Hepatic stellate cell (primary cell): ENCODE measurements at regions not wholly inside any gene's neighbourhood (a gene's known extent, or its start where the extent isn't known, plus 50 kb on each side); places are given as distances from the start of the nearest gene placed in this dataset.
"Not testable (repeated sequence)": the region's sequence is repeated elsewhere in the genome, so short reads cannot be mapped to it uniquely, and the experiment has no call there.

Source experiments
- DNase-seq: peaks from one replicate; pipeline ENCODE4 v3.0.0; 2011; ENCODE audit warnings: low spot score

- DNase-seq: no peak
These were observed 1010.8 kb upstream of the CELF4 start for GRCh38 chr18:38576349-38576748.

DNA sequence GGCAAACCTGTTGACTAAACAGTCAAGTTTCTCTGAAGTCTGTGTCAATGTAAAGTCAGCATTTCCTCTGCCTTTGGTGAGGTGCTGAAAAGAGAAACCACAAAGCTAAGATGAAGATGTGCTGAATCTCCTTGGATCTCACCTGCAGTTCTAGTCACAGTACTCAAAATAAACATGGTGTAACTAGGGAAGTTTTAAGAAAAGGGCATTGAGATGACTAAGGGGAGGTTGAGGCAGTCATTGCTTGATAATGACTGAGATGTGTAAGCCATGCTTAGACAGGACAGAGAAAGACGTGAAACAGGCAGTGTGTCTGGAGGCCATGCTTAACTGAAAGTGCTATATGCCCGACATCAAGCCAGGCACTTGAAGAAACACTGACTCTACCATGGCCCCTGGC lies 1010.0 kb upstream of the CELF4 start:
- DNase-seq: no peak

DNA sequence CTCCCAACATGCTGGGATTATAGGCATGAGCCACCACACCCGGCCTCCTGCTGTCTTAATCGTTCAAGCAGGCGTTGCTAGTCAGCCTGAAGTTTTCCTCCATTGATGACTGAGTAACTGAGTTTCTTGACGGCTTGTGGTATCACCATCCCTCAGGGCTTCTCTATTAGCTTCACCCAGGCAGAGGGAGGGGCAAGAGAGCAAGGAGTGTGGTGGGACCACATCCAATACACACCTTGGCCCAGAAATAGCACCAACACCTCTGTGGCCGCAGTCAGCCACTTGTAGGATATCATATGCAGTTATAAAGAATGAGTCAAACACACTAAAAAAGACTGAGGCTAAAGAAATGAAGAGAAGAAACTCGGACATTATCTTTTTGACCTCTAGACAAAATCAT lies 1009.4 kb upstream of the CELF4 start:
- DNase-seq: no peak

DNA sequence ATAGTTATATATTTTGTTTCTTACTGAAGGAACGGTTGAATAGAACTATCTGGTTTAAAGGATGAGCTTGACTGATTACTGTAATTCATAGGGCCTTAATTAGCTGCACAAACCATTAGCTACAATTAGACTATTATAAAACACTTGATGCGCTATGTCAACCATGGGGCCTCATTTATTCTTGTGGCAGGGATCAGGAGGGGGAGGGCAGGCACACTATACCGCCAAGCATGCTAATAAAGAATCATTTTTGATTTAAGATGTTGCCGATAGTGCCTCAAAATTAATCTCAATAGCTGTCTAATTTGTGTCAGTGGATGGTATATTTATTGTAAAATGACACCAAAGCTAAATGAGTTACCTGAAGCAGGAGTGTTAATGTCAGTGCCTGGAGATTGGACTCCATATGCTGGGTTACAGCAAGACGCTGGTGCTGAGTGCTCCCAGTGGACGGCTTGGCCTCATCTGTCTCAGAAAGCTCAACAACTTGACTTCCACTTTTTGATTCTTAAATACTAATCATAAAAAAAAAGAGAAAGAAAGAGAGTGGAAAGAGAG lies 1007.0 kb upstream of the CELF4 start:
- DNase-seq: no peak

DNA sequence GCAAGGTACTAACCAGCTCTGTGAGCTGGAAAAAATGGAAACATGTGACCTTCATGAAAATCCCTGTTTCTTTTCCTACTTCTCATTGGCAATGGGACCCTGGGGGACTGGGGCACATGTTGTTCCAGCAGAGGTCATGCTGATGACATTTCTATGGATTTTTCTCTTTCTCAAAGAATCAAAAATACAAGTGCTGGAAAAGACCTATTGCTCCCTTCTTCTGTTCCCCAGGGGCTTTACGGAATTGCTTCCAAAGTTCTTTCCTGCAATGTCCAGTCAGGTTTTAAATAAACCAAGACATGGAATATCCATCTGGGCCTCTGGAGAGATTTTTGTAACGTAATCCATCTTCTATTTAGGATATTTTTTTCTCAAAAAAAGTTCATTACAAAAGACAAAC lies 1006.1 kb upstream of the CELF4 start:
- no peak for DNase-seq

DNA sequence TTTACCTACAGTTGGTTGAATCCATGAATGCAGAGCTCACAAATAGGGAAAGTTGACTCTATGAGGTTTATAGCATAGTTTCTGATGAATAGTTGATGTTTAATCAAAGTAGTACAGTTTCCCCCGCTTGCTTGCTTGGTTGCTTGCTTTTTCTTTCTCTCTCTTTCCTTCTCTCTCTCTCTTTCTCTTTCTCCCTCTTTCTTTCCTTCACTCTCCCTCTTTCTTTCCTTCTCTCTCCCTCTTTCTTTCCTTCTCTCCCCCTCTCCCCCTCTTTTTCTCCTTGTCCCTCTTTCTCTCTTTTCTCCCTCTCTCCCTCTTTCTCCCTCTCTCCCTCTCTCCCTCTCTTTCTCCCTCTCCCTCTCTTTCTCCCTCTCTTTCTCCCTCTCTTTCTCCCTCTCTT lies 999.9 kb upstream of the CELF4 start:
- DNase-seq: no peak

DNA sequence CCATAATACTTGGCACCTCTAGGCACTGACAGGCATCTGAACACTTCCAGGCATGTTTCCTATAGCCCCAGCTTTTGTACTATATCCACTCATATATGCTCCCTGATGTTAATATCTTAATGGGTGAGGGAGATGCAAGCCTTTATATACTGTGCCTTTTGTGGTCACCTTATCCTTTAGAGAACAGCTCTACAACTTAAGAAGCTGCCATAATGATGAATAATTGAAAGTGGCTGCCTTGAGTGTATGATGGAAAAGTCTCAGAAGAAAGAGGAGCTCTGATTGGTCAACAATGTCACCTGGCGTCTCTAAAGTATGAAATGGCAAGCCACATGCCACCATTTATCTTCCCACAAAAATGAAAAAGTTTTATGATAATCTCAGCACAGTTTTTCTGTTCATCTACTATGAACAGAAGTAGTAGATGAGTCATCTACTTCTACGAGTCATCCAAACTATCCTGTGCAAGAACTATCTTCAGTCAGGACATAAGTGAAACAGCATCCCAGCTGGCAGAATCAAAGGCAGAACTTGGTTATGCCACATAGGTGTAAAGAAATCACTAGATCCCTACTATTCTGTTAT lies 997.9 kb upstream of the CELF4 start:
- no peak for DNase-seq

DNA sequence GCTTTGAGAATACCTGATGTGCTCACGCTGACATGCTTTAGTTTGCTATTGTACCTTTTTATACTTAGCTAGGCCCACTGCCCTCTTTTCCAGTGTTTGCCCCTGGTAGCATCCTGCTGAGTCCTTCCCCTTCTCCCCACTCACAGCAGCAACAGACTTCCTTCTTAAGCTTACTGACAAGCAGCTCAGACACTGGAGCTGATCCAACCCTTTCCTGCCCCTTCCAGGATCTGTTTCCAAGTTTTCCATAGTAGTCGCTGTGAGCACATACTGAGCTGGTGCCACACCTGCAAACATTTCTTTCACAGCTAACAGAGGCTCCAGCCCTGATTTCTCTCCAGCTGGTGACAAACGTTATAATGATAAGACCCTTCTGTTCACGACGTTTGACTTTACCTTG lies 991.4 kb upstream of the CELF4 start:
- no peak for DNase-seq

DNA sequence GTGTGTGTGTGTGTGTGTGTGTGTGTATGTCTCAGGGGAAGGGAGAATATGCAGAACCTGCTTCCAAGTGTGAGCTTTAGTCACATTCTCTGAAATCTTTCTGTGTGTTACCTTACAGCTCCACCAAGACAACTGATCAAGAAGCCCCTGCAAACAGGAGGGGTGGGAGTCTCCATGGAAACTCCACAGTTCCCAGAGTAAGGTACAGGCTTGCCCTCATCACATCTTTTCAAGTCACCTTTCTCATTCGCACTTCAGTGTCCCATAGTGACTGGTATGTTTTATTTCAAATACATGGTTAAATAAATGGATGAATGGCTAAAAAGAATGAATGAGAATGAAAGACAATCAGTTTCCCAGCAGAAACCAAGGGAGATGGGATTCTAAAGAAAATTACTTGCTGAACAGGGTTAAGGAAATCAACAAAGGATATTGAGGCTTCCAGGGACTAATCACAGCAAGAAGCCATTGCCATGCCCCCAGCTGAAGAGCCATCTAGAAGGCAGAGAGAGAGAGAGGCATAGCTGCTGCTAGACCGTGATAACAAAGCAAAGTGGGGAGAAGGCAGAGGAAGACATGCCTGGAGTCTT lies 987.2 kb upstream of the CELF4 start:
- no peak for DNase-seq

DNA sequence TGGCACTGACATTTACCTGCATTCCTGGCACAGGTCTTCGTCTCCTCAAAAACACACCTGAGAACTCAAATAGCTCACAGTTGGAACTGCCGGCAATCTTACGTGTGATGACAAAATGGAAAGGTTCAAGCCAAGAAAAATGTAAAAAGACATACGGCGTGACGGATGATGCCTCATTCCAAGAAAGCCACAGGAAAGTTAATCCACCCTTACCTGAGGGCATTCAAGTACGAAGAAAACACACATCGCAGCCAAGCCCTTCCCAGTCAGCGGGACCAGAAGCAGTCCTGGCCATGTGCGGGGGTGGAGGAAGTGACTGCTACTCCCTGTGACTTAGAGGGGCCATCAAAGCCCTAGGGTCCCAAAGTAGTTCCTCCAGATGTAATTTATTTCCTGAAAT lies 986.3 kb upstream of the CELF4 start:
- no peak for DNase-seq

DNA sequence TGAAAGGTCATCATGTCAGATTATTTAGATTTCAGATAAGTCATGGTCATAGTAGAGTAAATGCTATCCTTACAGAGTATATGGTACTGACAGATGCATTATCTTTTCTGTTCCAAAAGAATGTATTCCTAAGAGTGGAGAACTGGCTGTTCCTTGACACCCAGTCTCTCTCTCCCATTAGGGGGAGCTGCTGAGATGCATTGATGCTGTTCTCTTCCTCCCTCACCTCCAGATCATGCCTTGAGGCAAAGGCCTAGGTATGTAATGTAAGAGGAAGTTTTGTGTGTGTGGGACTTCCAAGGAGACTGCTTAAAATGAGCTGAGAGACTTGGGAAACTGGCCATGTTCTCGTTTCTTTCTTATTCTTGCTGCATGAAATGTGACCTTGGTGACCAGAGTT lies 979.5 kb upstream of the CELF4 start:
- DNase-seq: no peak

GRCh38 chr18:38539856-38540255 lies 974.3 kb upstream of the CELF4 start:
- no peak for DNase-seq

DNA sequence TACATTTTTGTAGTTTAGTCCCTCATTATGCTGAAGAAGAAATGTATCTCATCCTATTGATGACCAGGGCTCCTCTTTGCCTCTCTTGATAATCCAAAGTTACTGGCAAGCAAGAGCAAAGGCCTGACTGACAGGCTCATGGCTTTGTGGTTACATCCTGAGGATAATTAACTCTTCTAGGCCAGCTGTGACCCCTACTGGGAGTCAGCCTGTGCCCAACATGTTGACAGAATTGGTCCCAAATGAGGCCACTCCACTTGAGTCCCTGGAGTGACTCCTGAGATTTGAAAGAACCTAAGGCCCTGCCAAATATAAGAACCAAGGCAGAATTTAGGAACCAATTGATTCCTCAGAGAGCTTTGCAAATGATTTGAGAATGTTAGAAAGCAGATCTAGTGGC lies 973.8 kb upstream of the CELF4 start:
- no peak for DNase-seq

DNA sequence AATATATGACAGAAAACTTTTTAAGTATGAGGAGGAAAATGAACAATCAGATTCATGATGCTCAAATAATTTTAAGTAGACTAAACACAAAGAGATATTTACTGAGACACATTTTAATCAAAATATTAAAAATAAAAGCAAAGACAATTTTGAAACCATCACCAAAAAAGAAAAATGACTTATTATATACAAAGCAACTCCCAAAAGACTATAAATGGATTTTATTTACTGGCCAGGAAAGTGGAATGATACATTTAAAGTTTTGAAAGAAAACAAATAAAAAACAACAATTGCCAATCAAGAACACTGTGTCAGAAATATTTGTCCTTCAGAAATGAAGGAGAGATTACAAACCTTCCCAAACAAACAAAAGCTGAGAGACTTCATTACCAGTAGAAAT lies 968.5 kb upstream of the CELF4 start:
- no peak for DNase-seq

DNA sequence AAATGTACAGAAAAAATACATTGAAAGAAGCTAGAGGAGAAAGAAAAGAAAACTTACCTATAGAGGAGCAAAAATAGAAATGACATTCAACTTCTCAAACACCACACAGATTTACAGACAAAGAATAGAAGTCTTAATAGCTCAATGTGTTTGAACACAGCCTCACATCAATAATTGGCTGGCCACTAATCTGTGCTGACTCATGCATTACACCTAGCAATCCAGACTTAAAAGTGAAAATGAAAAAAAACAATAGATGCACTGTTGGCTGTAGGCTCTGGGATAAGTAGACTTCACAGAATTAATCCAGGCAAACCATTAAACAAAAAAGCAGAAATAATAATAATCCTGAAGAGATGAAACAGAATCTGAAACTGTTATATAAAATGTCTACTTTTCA lies 961.3 kb upstream of the CELF4 start:
- no peak for DNase-seq

DNA sequence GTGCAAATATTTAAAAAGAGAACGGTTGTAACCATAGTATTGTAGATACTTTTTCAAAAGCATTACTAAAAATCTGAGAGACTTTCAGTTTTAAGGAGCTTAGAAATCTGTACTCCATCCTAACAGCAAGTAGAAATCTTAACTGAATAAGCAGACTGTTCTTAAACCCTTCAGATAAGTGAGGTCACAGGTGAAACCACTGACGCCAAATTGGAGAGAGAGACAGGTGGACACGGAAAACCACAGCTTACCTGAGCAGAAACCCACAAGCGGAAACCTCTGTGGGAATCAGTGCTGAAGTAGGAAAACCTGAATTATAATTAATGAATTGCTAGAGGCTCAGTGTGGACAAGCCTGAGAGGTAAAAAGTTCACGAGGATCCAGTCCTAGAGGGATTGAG lies 959.4 kb upstream of the CELF4 start:
- DNase-seq: no peak

DNA sequence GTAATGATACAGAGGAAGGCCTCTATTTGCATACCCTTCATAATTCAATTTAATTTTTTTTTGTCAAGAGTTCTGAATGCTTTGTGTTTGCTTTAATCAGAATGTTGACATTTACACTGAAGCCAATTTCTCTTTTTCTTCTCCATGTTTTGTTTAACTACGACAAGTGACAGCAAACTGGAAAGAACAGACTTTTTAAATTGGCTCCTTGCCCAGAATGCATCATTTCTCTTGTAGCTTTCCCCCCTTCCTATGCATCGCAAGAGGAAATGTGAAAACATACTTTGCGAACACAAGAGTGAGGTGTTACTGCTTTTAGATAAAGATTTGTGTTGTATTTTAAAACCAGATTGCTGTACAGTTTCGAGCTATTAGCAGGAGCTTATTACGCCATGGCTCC lies 955.2 kb upstream of the CELF4 start:
- no peak for DNase-seq

- no peak for DNase-seq
These were observed 936.9 kb upstream of the CELF4 start for GRCh38 chr18:38502539-38502938.

DNA sequence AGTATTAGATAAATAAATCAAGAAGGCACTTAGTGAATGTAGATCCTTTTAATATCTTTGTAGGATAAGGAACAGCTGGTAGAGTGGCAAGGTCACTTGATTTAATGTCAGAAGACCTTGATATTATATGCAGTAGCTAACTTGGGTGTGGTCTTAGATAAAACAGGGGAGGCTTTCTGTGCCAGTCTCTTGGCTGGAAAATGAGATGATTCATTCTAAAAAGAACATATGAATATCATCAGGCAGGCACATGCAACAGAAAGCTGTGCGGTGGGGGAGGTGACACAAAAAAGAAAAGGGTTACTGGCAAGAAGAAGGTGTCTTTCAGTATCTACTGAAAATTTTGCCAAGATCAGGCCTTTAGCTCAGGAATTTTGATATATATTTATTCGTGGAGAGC lies 931.7 kb upstream of the CELF4 start:
- no peak for DNase-seq

GRCh38 chr18:38496222-38496793 lies 930.7 kb upstream of the CELF4 start:
- no peak for DNase-seq

- DNase-seq: no peak
These were observed 928.5 kb upstream of the CELF4 start for GRCh38 chr18:38494065-38494464.

- DNase-seq: no peak
These were observed 925.6 kb upstream of the CELF4 start for GRCh38 chr18:38491195-38491594.

DNA sequence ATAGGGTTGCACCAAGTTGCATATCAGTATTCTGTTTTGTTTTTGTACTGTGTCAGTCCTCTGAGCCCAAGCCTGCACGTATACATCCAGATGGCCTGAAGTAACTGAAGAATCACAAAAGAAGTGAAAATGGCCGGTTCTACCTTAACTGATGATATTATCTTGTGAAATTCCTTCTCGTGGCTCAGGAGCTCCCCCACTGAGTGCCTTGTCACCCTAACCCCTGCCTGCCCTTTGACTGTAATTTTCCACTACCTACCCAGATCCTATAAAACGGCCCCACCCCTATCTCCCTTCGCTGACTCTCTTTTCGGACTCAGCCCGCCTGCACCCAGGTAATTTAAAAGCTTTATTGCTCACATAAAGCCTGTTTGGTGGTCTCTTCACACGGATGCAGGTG lies 924.1 kb upstream of the CELF4 start:
- DNase-seq: not testable (repeated sequence)

DNA sequence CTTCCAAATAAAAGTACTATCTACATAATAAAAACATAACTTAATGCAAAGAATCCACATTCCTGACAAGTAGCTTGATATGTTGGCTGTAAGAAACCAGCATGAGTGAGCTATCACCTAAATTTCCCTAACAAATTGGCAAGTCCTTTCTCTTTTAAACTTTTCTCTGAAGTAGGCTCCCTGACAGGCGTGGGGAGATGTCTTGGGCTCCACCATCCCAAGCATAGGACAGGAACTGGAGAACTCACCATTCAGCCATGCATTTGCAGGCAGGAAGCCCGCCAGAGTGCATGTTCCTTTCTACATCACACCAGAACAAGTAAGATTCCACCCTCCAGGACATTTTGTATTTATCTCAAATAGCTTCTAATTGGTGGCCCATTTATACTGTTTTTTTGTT lies 921.9 kb upstream of the CELF4 start:
- no peak for DNase-seq
